ENCODE measurements at regions not wholly inside any gene's neighbourhood (a gene's known extent, or its start where the extent isn't known, plus 50 kb on each side); places are given as distances from the start of the nearest gene placed in this dataset.

DNA sequence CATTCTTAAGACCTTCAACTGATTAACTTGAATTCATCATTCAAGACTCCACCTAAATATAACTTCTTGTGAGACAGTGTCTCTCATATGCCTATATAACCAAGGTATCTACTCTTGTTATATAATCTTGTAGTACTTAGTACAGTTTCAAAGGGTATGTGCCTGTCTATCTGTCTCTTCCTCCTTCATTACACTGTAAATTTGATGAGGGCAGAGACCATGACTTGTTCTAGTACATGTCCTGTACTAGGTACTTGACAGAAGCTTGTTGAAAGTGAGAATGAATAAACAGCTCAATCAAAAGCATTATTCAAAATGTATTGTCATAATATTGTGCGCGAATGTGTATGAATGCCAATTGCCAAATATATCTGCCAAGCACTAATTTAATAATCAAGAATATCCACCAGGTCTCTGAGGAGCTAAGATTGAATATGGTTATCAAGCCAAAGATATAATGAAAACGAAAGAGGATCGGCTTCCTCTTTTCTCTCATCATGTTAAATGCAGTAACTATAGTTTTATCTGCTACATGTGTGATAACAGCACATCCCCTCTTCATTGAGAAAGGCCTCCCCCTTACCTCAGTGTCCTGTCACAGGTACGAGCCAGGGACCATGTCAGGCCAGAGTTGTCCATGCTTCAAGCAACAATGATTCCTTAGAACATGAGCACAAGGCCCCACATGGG, 117.3 kb downstream of the UCHL5 start:
- Histone ChIP-seq H3K27ac (ENCODE audit: low read depth in 2 of 2, low read length in 2 of 2) (no peak overlapping the region), H3K9ac (ENCODE audit: low read depth in 1 of 2, low read length in 2 of 2) (no peak overlapping the region), H3K9me3 (ENCODE audit: control insufficient read depth in 2 of 2, low read length in 2 of 2) (no peaks in the 10 kb centered on the region), H3K4me1 (ENCODE audit: control insufficient read depth in 2 of 2, insufficient read depth in 2 of 2, low read length in 2 of 2) (peaks cover 3 to 7% of the 10 kb centered on the region in 2 donors), H3K27me3 (ENCODE audit: control insufficient read depth in 2 of 2, insufficient read depth in 2 of 2, low read length in 2 of 2) (no peaks in the 10 kb centered on the region), H3K36me3 (ENCODE audit: control insufficient read depth in 2 of 2, insufficient read depth in 2 of 2, low read length in 2 of 2) (no peaks in the 10 kb centered on the region), H3K4me3 (ENCODE audit: low read length in 2 of 2) (no peak overlapping the region)

GRCh38 chr1:192943108-192943507, 116.1 kb downstream of the UCHL5 start:
- H3K4me1 ChIP-seq (ENCODE audit: control insufficient read depth in 2 of 2, insufficient read depth in 2 of 2, low read length in 2 of 2), result peaks cover 3 to 7% of the 10 kb centered on the region in 2 donors
- H3K4me3 ChIP-seq (ENCODE audit: low read length in 2 of 2), result no peak overlapping the region
- no peaks in the 10 kb centered on the region for H3K27me3 ChIP-seq (ENCODE audit: control insufficient read depth in 2 of 2, insufficient read depth in 2 of 2, low read length in 2 of 2)
- no peaks in the 10 kb centered on the region for H3K9me3 ChIP-seq (ENCODE audit: control insufficient read depth in 2 of 2, low read length in 2 of 2)
- H3K36me3 ChIP-seq (ENCODE audit: control insufficient read depth in 2 of 2, insufficient read depth in 2 of 2, low read length in 2 of 2), result no peaks in the 10 kb centered on the region
- no peak overlapping the region for H3K27ac ChIP-seq (ENCODE audit: low read depth in 2 of 2, low read length in 2 of 2)
- H3K9ac ChIP-seq (ENCODE audit: low read depth in 1 of 2, low read length in 2 of 2), result no peak overlapping the region

GRCh38 chr1:192943522-192943921, 115.6 kb downstream of the UCHL5 start:
- Histone ChIP-seq H3K27me3 (ENCODE audit: control insufficient read depth in 2 of 2, insufficient read depth in 2 of 2, low read length in 2 of 2) (no peaks in the 10 kb centered on the region), H3K36me3 (ENCODE audit: control insufficient read depth in 2 of 2, insufficient read depth in 2 of 2, low read length in 2 of 2) (no peaks in the 10 kb centered on the region), H3K9ac (ENCODE audit: low read depth in 1 of 2, low read length in 2 of 2) (no peak overlapping the region), H3K9me3 (ENCODE audit: control insufficient read depth in 2 of 2, low read length in 2 of 2) (no peaks in the 10 kb centered on the region), H3K4me1 (ENCODE audit: control insufficient read depth in 2 of 2, insufficient read depth in 2 of 2, low read length in 2 of 2) (peaks cover 3 to 7% of the 10 kb centered on the region in 2 donors), H3K4me3 (ENCODE audit: low read length in 2 of 2) (no peak overlapping the region), H3K27ac (ENCODE audit: low read depth in 2 of 2, low read length in 2 of 2) (no peak overlapping the region)

- Histone ChIP-seq H3K36me3 (ENCODE audit: control insufficient read depth in 2 of 2, insufficient read depth in 2 of 2, low read length in 2 of 2) (no peaks in the 10 kb centered on the region), H3K9me3 (ENCODE audit: control insufficient read depth in 2 of 2, low read length in 2 of 2) (no peaks in the 10 kb centered on the region), H3K9ac (ENCODE audit: low read depth in 1 of 2, low read length in 2 of 2) (no peak overlapping the region), H3K27ac (ENCODE audit: low read depth in 2 of 2, low read length in 2 of 2) (no peak overlapping the region), H3K4me3 (ENCODE audit: low read length in 2 of 2) (no peak overlapping the region), H3K4me1 (ENCODE audit: control insufficient read depth in 2 of 2, insufficient read depth in 2 of 2, low read length in 2 of 2) (no peaks in the 10 kb centered on the region), H3K27me3 (ENCODE audit: control insufficient read depth in 2 of 2, insufficient read depth in 2 of 2, low read length in 2 of 2) (no peaks in the 10 kb centered on the region)
These were observed 113.6 kb downstream of the UCHL5 start for GRCh38 chr1:192945390-192946130.

- Histone ChIP-seq H3K4me1 (ENCODE audit: control insufficient read depth in 2 of 2, insufficient read depth in 2 of 2, low read length in 2 of 2) (no peaks in the 10 kb centered on the region), H3K9ac (ENCODE audit: low read depth in 1 of 2, low read length in 2 of 2) (no peak overlapping the region), H3K36me3 (ENCODE audit: control insufficient read depth in 2 of 2, insufficient read depth in 2 of 2, low read length in 2 of 2) (no peaks in the 10 kb centered on the region), H3K9me3 (ENCODE audit: control insufficient read depth in 2 of 2, low read length in 2 of 2) (no peaks in the 10 kb centered on the region), H3K27ac (ENCODE audit: low read depth in 2 of 2, low read length in 2 of 2) (no peak overlapping the region), H3K4me3 (ENCODE audit: low read length in 2 of 2) (no peak overlapping the region), H3K27me3 (ENCODE audit: control insufficient read depth in 2 of 2, insufficient read depth in 2 of 2, low read length in 2 of 2) (no peaks in the 10 kb centered on the region)
These were observed 109.4 kb downstream of the UCHL5 start for GRCh38 chr1:192949783-192950182.

DNA sequence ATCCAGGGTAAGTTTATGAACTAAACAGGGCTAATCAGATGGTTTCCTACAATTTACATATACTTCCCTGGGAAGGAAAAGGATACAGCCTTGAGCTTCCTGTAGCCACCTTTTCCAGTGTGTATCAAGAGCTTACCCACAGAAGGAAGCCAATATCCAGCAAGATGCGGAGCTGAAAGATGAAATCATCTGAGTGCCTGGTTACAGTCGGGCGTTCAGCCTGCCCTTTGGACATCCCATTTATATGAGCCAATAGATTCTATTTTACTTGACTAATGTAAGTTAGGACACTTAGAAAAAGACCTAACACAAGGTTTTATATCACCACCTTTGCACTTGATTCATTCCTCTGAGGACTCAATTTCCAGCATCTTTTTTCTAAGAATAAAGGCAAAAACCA, 108.2 kb downstream of the UCHL5 start:
- H3K4me1 ChIP-seq (ENCODE audit: control insufficient read depth in 2 of 2, insufficient read depth in 2 of 2, low read length in 2 of 2), result no peaks in the 10 kb centered on the region
- H3K9me3 ChIP-seq (ENCODE audit: control insufficient read depth in 2 of 2, low read length in 2 of 2), result no peaks in the 10 kb centered on the region
- H3K27ac ChIP-seq (ENCODE audit: low read depth in 2 of 2, low read length in 2 of 2), result no peak overlapping the region

GRCh38 chr1:192951691-192952460, 107.3 kb downstream of the UCHL5 start:
- Histone ChIP-seq H3K9me3 (ENCODE audit: control insufficient read depth in 2 of 2, low read length in 2 of 2) (no peaks in the 10 kb centered on the region), H3K4me3 (ENCODE audit: low read length in 2 of 2) (no peak overlapping the region), H3K27ac (ENCODE audit: low read depth in 2 of 2, low read length in 2 of 2) (no peak overlapping the region), H3K9ac (ENCODE audit: low read depth in 1 of 2, low read length in 2 of 2) (no peak overlapping the region), H3K4me1 (ENCODE audit: control insufficient read depth in 2 of 2, insufficient read depth in 2 of 2, low read length in 2 of 2) (no peaks in the 10 kb centered on the region), H3K27me3 (ENCODE audit: control insufficient read depth in 2 of 2, insufficient read depth in 2 of 2, low read length in 2 of 2) (no peaks in the 10 kb centered on the region), H3K36me3 (ENCODE audit: control insufficient read depth in 2 of 2, insufficient read depth in 2 of 2, low read length in 2 of 2) (no peaks in the 10 kb centered on the region)

More for the DNA sequence above, 108.2 kb downstream of the UCHL5 start:
- Histone ChIP-seq H3K36me3 (ENCODE audit: control insufficient read depth in 2 of 2, insufficient read depth in 2 of 2, low read length in 2 of 2) (no peaks in the 10 kb centered on the region), H3K9ac (ENCODE audit: low read depth in 1 of 2, low read length in 2 of 2) (no peak overlapping the region), H3K27me3 (ENCODE audit: control insufficient read depth in 2 of 2, insufficient read depth in 2 of 2, low read length in 2 of 2) (no peaks in the 10 kb centered on the region), H3K4me3 (ENCODE audit: low read length in 2 of 2) (no peak overlapping the region)

- no peaks in the 10 kb centered on the region for H3K36me3 ChIP-seq (ENCODE audit: control insufficient read depth in 2 of 2, insufficient read depth in 2 of 2, low read length in 2 of 2)
- H3K4me1 ChIP-seq (ENCODE audit: control insufficient read depth in 2 of 2, insufficient read depth in 2 of 2, low read length in 2 of 2), result no peaks in the 10 kb centered on the region
- H3K4me3 ChIP-seq (ENCODE audit: low read length in 2 of 2), result no peak overlapping the region
- no peaks in the 10 kb centered on the region for H3K9me3 ChIP-seq (ENCODE audit: control insufficient read depth in 2 of 2, low read length in 2 of 2)
- no peak overlapping the region for H3K9ac ChIP-seq (ENCODE audit: low read depth in 1 of 2, low read length in 2 of 2)
- H3K27ac ChIP-seq (ENCODE audit: low read depth in 2 of 2, low read length in 2 of 2), result no peak overlapping the region
- H3K27me3 ChIP-seq (ENCODE audit: control insufficient read depth in 2 of 2, insufficient read depth in 2 of 2, low read length in 2 of 2), result no peaks in the 10 kb centered on the region
These were observed 106.5 kb downstream of the UCHL5 start for GRCh38 chr1:192952646-192953045.

DNA sequence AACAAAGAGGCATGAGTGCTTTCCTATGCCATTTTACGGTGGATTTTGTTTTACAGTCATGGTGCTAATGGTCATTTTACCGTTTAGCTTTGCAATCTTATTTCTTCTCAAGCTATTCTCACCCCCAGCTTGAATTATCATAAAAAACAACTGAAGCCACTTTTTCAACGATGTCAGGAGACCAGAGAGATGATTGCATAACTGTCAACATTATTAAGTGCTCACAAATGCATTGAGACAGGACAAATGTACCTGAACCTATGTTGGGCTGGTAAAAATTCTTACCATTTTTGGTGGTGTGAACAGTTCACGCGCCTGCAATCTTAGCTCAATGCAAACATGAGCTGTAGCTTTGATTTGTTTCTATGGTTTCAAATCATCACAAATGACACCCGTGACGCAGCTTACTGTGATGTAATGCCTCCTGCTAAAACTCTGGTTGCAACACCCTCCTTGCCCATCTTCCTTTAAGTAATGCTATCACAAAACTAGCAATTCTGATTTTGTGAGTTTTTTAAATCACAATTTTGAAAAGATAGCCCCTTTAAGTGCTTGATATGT, 104.4 kb downstream of the UCHL5 start:
- no peak overlapping the region for H3K9ac ChIP-seq (ENCODE audit: low read depth in 1 of 2, low read length in 2 of 2)
- no peaks in the 10 kb centered on the region for H3K36me3 ChIP-seq (ENCODE audit: control insufficient read depth in 2 of 2, insufficient read depth in 2 of 2, low read length in 2 of 2)
- no peak overlapping the region for H3K27ac ChIP-seq (ENCODE audit: low read depth in 2 of 2, low read length in 2 of 2)
- H3K4me1 ChIP-seq (ENCODE audit: control insufficient read depth in 2 of 2, insufficient read depth in 2 of 2, low read length in 2 of 2), result no peaks in the 10 kb centered on the region
- no peaks in the 10 kb centered on the region for H3K27me3 ChIP-seq (ENCODE audit: control insufficient read depth in 2 of 2, insufficient read depth in 2 of 2, low read length in 2 of 2)
- H3K9me3 ChIP-seq (ENCODE audit: control insufficient read depth in 2 of 2, low read length in 2 of 2), result no peaks in the 10 kb centered on the region
- no peak overlapping the region for H3K4me3 ChIP-seq (ENCODE audit: low read length in 2 of 2)

DNA sequence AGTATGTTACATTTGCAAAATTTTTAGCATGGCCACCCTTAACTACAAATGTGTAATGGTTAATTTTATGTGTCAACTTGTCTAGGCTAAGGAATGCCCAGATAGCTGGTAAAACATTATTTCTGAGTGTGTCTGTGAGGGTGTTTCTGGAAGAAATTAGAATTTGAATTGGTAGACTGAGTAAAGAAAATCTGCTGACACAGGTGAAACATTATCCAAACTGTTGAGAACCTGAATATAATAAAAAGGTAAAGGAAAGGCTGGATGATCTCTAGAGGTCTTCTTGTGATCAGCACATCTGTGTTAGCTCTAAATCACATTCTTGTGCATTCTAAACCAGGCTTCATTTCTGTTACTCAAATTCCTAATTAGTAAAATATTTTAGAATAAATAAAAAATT, 100.8 kb downstream of the UCHL5 start:
- no peak overlapping the region for H3K9ac ChIP-seq (ENCODE audit: low read depth in 1 of 2, low read length in 2 of 2)
- no peaks in the 10 kb centered on the region for H3K9me3 ChIP-seq (ENCODE audit: control insufficient read depth in 2 of 2, low read length in 2 of 2)
- no peaks in the 10 kb centered on the region for H3K4me1 ChIP-seq (ENCODE audit: control insufficient read depth in 2 of 2, insufficient read depth in 2 of 2, low read length in 2 of 2)
- no peak overlapping the region for H3K4me3 ChIP-seq (ENCODE audit: low read length in 2 of 2)
- H3K27ac ChIP-seq (ENCODE audit: low read depth in 2 of 2, low read length in 2 of 2), result no peak overlapping the region
- no peaks in the 10 kb centered on the region for H3K27me3 ChIP-seq (ENCODE audit: control insufficient read depth in 2 of 2, insufficient read depth in 2 of 2, low read length in 2 of 2)
- no peaks in the 10 kb centered on the region for H3K36me3 ChIP-seq (ENCODE audit: control insufficient read depth in 2 of 2, insufficient read depth in 2 of 2, low read length in 2 of 2)
